ENCODE measurements at regions not wholly inside any gene's neighbourhood (a gene's known extent, or its start where the extent isn't known, plus 50 kb on each side); places are given as distances from the start of the nearest gene placed in this dataset.

DNA sequence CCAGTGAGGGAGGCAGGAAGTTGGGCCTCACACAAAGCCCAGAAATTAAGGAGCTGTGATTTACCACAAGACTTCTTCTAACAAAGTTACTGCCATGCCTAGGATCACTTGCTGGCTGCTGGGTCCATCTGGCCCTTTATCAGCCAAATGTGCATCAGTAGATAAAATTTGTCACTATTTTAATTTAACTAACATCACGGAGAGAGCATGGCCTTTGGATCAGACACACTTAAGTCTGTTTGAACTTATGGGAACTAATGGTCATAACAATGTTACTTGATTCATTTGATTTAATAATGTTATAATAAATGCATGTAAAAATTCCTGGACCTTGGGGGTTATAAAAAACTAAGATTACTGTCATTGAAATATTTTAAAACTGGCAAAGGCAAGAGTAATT, 67.2 kb upstream of the CCDC190 start:
- no peaks in the 10 kb centered on the region for H3K9me3 ChIP-seq
- DNase-seq = no peak
- H3K36me3 ChIP-seq (replicated peaks in 1 of 2; ENCODE audit: insufficient read depth in 1 of 2, low read depth in 2 of 2) = no peaks in the 10 kb centered on the region
- no peaks in the 10 kb centered on the region for H3K27me3 ChIP-seq
- no peak for ATAC-seq
- no peak overlapping the region for H3K27ac ChIP-seq
- intact Hi-C loops (cut with DNase I) = no loop called here
- WGBS, 2 donors = 63 to 73% methylated on average over 1 of the region's 1 CpG
- H3K4me1 ChIP-seq = peaks cover 13% of the 10 kb centered on the region
- H3K4me3 ChIP-seq = no peak overlapping the region
- TF ChIP-seq, protein P1, sequence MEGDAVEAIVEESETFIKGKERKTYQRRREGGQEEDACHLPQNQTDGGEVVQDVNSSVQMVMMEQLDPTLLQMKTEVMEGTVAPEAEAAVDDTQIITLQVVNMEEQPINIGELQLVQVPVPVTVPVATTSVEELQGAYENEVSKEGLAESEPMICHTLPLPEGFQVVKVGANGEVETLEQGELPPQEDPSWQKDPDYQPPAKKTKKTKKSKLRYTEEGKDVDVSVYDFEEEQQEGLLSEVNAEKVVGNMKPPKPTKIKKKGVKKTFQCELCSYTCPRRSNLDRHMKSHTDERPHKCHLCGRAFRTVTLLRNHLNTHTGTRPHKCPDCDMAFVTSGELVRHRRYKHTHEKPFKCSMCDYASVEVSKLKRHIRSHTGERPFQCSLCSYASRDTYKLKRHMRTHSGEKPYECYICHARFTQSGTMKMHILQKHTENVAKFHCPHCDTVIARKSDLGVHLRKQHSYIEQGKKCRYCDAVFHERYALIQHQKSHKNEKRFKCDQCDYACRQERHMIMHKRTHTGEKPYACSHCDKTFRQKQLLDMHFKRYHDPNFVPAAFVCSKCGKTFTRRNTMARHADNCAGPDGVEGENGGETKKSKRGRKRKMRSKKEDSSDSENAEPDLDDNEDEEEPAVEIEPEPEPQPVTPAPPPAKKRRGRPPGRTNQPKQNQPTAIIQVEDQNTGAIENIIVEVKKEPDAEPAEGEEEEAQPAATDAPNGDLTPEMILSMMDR (IDR thresholded peaks at IDR 0.05) = no peak
- TF ChIP-seq POLR2A (IDR thresholded peaks at IDR 0.05) = no peak

GRCh38 chr1:162927421-162927820, 66.4 kb upstream of the CCDC190 start:
- intact Hi-C loops (cut with DNase I) = no loop called here
- H3K27ac ChIP-seq = no peak overlapping the region
- peaks cover 13% of the 10 kb centered on the region for H3K4me1 ChIP-seq
- whole genome bisulfite sequencing, 2 donors = 88 to 92% methylated on average over 5 of the region's 5 CpGs
- no peaks in the 10 kb centered on the region for H3K27me3 ChIP-seq
- ATAC-seq (no peak), DNase-seq (no peak)
- no peaks in the 10 kb centered on the region for H3K9me3 ChIP-seq
- no peaks in the 10 kb centered on the region for H3K36me3 ChIP-seq (replicated peaks in 1 of 2; ENCODE audit: insufficient read depth in 1 of 2, low read depth in 2 of 2)
- H3K4me3 ChIP-seq = no peak overlapping the region
- TF ChIP-seq, protein P1 (IDR thresholded peaks at IDR 0.05) = no peak
- TF ChIP-seq POLR2A (IDR thresholded peaks at IDR 0.05) = no peak

GRCh38 chr1:162926906-162927305, 65.9 kb upstream of the CCDC190 start:
- DNase-seq (no peak), ATAC-seq (no peak)
- Histone ChIP-seq H3K27me3 (no peaks in the 10 kb centered on the region), H3K4me3 (no peak overlapping the region), H3K36me3 (replicated peaks in 1 of 2; ENCODE audit: insufficient read depth in 1 of 2, low read depth in 2 of 2) (no peaks in the 10 kb centered on the region), H3K27ac (no peak overlapping the region), H3K4me1 (peaks cover 13% of the 10 kb centered on the region), H3K9me3 (no peaks in the 10 kb centered on the region)
- TF ChIP-seq, protein P1 (IDR thresholded peaks at IDR 0.05) = no peak
- TF ChIP-seq POLR2A (IDR thresholded peaks at IDR 0.05) = no peak
- intact Hi-C loops (cut with DNase I) = no loop called here
- WGBS, 2 donors = 65 to 75% methylated on average over 3 of the region's 3 CpGs

- Histone ChIP-seq H3K27me3 (no peaks in the 10 kb centered on the region), H3K27ac (no peak overlapping the region), H3K4me3 (no peak overlapping the region), H3K9me3 (no peaks in the 10 kb centered on the region), H3K36me3 (replicated peaks in 1 of 2; ENCODE audit: insufficient read depth in 1 of 2, low read depth in 2 of 2) (no peaks in the 10 kb centered on the region), H3K4me1 (no peaks in the 10 kb centered on the region)
- no peak for TF ChIP-seq POLR2A (IDR thresholded peaks at IDR 0.05)
- TF ChIP-seq, protein P1 (IDR thresholded peaks at IDR 0.05) = no peak
- intact Hi-C loops (cut with DNase I) = no loop called here
- 44 to 45% methylated on average over 2 of the region's 2 CpGs for WGBS, 2 donors
- ATAC-seq = no peak
- no peak for DNase-seq
Observed at GRCh38 chr1:162924179-162924578, 63.2 kb upstream of the CCDC190 start.

DNA sequence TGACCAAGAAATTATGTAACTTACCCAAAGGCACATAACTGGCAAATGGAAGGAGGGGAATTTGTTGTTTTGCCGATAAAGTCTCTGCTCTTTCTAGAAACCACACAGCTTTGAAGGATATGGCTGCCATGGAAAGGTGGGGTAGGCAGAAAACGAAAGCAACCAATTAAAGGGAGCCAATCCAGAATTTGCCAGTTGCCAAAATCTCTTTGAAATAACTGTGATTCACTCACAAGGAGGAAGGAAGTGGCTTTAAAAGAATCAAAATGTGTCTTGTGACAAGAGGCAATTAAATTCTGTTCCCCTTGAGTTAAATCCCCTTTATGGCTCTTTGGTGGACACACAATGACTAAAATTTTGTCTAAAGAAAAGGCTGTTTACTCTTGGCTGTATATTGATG, 61.2 kb upstream of the CCDC190 start:
- 72 to 75% methylated on average over 2 of the region's 2 CpGs for WGBS, 2 donors
- TF ChIP-seq, protein P1 (IDR thresholded peaks at IDR 0.05) = no peak
- no peak for TF ChIP-seq POLR2A (IDR thresholded peaks at IDR 0.05)
- intact Hi-C loops (cut with DNase I) = no loop called here

More for the DNA sequence above, 61.2 kb upstream of the CCDC190 start:
- no peak for DNase-seq
- Histone ChIP-seq H3K4me1 (no peaks in the 10 kb centered on the region), H3K9me3 (no peaks in the 10 kb centered on the region), H3K4me3 (no peak overlapping the region), H3K27me3 (no peaks in the 10 kb centered on the region), H3K36me3 (replicated peaks in 1 of 2; ENCODE audit: insufficient read depth in 1 of 2, low read depth in 2 of 2) (no peaks in the 10 kb centered on the region), H3K27ac (no peak overlapping the region)
- ATAC-seq = no peak
